K562 (cell line): ENCODE measurements at regions not wholly inside any gene's neighbourhood (a gene's known extent, or its start where the extent isn't known, plus 50 kb on each side); places are given as distances from the start of the nearest gene placed in this dataset.

Experiments used
- CHCHD3 ChIP-seq: fragments of 250-450 bp; sonication (Bioruptor Pico); IDR thresholded peaks from 2 replicates; pipeline ENCODE4 v2.1.2; 2022; ENCODE audit warnings: mild to moderate bottlenecking
- E2F4 ChIP-seq: sonication (generic); formaldehyde crosslinking; IDR thresholded peaks from 2 replicates; pipeline ENCODE4 v1.8.0; 2022; ENCODE audit warnings: mild to moderate bottlenecking, low read depth, missing genetic modification reagents
- ETV1 ChIP-seq: fragments of 450-650 bp; conservative IDR thresholded peaks from 2 replicates; pipeline ENCODE4 v1.6.1; 2016; ENCODE audit warnings: missing genetic modification characterization, control low read depth, low read depth, missing compliant biosample characterization
- MTA3 ChIP-seq: fragments of 450-650 bp; formaldehyde crosslinking; IDR thresholded peaks from 2 replicates; pipeline ENCODE4 v1.6.1; 2017; ENCODE audit warnings: mild to moderate bottlenecking, borderline replicate concordance
- MYBL2 ChIP-seq, 2 experiments: fragments of 450-650 bp in 1 of 2; sonication (generic) in 1 of 2; formaldehyde crosslinking in 1 of 2; IDR thresholded peaks; 2 replicates each; pipeline versions ENCODE4 v1.6.1 to v1.8.1; 2017 to 2022; ENCODE audit warnings: borderline replicate concordance in 1 of 2, inconsistent platforms in 1 of 2, low read depth in 1 of 2, mild to moderate bottlenecking in 1 of 2, missing genetic modification reagents in 1 of 2, moderate library complexity in 1 of 2
- PRPF4 ChIP-seq: fragments of 200-400 bp; formaldehyde crosslinking; IDR thresholded peaks from one replicate; pipeline ENCODE4 v1.6.1; 2017; ENCODE audit warnings: low read length, low read depth, mild to moderate bottlenecking; ENCODE audit not compliant: insufficient read depth, poor library complexity, severe bottlenecking
- RAD21 ChIP-seq, 2 experiments: fragments of 250-450 bp in 1 of 2; fragments of 450-650 bp in 1 of 2; sonication (Bioruptor Pico) in 1 of 2; formaldehyde crosslinking in 1 of 2; IDR thresholded peaks in 1 of 2; conservative IDR thresholded peaks in 1 of 2; 2 replicates each; pipeline versions ENCODE4 v1.4.0 to v1.8.0; 2020 to 2022; ENCODE audit warnings: mild to moderate bottlenecking in 2 of 2, moderate library complexity in 1 of 2
- RBM17 ChIP-seq: fragments of 200-400 bp; formaldehyde crosslinking; IDR thresholded peaks from 2 replicates; pipeline ENCODE4 v1.6.1; 2017; ENCODE audit warnings: low read depth, mild to moderate bottlenecking, low read length, borderline replicate concordance
- TAL1 ChIP-seq: fragments of 450-650 bp; IDR thresholded peaks from 2 replicates; pipeline ENCODE4 v1.6.1; 2016; ENCODE audit warnings: mild to moderate bottlenecking
- TCF7L2 ChIP-seq: fragments of 150-350 bp; IDR thresholded peaks from 2 replicates; pipeline ENCODE4 v1.6.1; 2016; ENCODE audit warnings: low read depth, mild to moderate bottlenecking, low read length, moderate library complexity
- ZKSCAN8 ChIP-seq: fragments of 200-800 bp; sonication (Bioruptor generic); IDR thresholded peaks from 2 replicates; pipeline ENCODE4 v1.6.1; 2016; ENCODE audit warnings: missing genetic modification characterization, missing compliant biosample characterization
- ZNF551 ChIP-seq: fragments of 250-450 bp; sonication (Bioruptor Pico); IDR thresholded peaks from 2 replicates; pipeline ENCODE4 v1.5.0; 2021; ENCODE audit warnings: mild to moderate bottlenecking, moderate library complexity
- ZNF639 ChIP-seq, 2 experiments: fragments of 200-800 bp in 1 of 2; sonication (Bioruptor generic) in 1 of 2; sonication (generic) in 1 of 2; formaldehyde crosslinking in 1 of 2; IDR thresholded peaks in 1 of 2; conservative IDR thresholded peaks in 1 of 2; 2 replicates each; pipeline versions ENCODE4 v1.5.0 to v1.6.1; 2016 to 2020; ENCODE audit warnings: missing compliant biosample characterization in 1 of 2, missing genetic modification characterization in 1 of 2, missing genetic modification reagents in 1 of 2
- TF ChIP-seq, protein P1 (sequence below): fragments of 450-650 bp; formaldehyde crosslinking; conservative IDR thresholded peaks from 2 replicates; pipeline ENCODE4 v1.4.0; 2022; ENCODE audit warnings: mild to moderate bottlenecking, missing genetic modification characterization
- TF ChIP-seq, protein P2 (sequence below): fragments of 250-450 bp; sonication (Bioruptor Pico); IDR thresholded peaks from 2 replicates; pipeline ENCODE4 v1.4.0; 2020; ENCODE audit warnings: mild to moderate bottlenecking, moderate library complexity, borderline replicate concordance
- TF ChIP-seq, protein P3 (sequence below): fragments of 450-650 bp; IDR thresholded peaks from 2 replicates; pipeline ENCODE4 v1.6.1; 2017; ENCODE audit warnings: antibody characterized with exemption

DNA sequence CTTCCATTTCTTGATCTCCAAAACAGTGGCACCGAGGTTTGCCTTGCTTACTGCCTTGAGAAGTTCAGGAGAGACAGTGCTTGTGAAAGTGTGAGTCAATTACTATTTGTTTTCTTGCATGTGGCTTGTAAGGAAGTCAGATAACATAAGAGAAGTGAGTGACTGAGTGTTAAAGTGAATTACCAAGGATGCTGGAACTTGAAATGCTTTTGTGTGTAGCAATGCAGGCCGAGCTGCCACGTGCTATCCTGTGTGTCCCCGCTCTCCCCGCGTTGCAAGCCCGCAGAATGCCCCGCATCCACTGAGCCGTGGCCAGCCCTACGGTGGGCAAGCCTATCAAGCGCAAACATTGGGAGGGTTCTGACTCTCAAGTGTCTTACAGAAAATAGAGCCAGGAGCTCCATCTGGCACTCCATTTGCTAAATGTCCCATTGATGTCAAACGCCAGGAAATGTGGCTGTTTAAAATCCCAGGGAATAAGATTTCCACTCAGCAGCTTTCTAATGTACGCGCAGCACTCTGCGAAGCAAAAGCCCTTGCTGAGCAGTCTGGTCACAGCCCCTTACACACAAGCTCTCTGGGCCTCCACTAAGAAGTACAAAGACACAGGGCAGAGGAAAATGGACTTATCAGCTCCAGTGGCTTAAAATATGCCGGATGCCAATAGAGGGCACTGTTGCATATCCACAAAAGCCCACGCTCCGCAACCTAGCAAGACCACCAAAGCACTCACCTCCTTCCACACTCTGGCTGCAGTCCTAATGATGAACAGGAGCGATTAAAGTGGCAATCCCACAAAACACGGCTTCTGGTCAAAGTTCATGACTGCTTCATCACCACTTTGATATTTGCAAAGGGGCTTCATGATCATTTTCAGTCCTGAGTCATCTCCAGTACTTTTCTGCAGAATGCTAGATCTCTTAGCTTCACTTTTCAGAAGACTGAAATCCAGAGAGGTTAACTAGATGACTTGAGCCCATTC is 158.0 kb upstream of the ITGB1 start (continued):
- TF ChIP-seq MYBL2 (IDR thresholded peaks at IDR 0.05; ENCODE audit: low read depth) (no peak), MYBL2 (CRISPR knock-in tag; IDR thresholded peaks at IDR 0.05; ENCODE audit: borderline replicate concordance) (no peak), ZNF639 (CRISPR knock-in tag; conservative IDR thresholded peaks at IDR 0.05 in 1 of 2, IDR thresholded peaks at IDR 0.05 in 1 of 2) (no peak), ZKSCAN8 (CRISPR knock-in tag) (no peak), MTA3 (no peak), PRPF4 (no peak), ETV1 (tag) (0 out of 2 replicates have a peak, but pooled peaks have one; percentile 16), RBM17 (no peak), TCF7L2 (no peak), TAL1 (no peak), ZNF551 (CRISPR knock-in tag) (no peak), RAD21 (CRISPR knock-in tag; conservative IDR thresholded peaks at IDR 0.05 in 1 of 2, IDR thresholded peaks at IDR 0.05 in 1 of 2) (peak in 1 of 2 experiments; percentile 49; a peak in 2 of 4 replicates), CHCHD3 (CRISPR knock-in tag) (no peak), E2F4 (CRISPR knock-in tag) (no peak)
- TF ChIP-seq, protein P1, sequence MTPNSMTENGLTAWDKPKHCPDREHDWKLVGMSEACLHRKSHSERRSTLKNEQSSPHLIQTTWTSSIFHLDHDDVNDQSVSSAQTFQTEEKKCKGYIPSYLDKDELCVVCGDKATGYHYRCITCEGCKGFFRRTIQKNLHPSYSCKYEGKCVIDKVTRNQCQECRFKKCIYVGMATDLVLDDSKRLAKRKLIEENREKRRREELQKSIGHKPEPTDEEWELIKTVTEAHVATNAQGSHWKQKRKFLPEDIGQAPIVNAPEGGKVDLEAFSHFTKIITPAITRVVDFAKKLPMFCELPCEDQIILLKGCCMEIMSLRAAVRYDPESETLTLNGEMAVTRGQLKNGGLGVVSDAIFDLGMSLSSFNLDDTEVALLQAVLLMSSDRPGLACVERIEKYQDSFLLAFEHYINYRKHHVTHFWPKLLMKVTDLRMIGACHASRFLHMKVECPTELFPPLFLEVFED (CRISPR knock-in tag), result no peak
- TF ChIP-seq, protein P2, sequence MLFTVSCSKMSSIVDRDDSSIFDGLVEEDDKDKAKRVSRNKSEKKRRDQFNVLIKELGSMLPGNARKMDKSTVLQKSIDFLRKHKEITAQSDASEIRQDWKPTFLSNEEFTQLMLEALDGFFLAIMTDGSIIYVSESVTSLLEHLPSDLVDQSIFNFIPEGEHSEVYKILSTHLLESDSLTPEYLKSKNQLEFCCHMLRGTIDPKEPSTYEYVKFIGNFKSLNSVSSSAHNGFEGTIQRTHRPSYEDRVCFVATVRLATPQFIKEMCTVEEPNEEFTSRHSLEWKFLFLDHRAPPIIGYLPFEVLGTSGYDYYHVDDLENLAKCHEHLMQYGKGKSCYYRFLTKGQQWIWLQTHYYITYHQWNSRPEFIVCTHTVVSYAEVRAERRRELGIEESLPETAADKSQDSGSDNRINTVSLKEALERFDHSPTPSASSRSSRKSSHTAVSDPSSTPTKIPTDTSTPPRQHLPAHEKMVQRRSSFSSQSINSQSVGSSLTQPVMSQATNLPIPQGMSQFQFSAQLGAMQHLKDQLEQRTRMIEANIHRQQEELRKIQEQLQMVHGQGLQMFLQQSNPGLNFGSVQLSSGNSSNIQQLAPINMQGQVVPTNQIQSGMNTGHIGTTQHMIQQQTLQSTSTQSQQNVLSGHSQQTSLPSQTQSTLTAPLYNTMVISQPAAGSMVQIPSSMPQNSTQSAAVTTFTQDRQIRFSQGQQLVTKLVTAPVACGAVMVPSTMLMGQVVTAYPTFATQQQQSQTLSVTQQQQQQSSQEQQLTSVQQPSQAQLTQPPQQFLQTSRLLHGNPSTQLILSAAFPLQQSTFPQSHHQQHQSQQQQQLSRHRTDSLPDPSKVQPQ (CRISPR knock-in tag), result no peak
- TF ChIP-seq, protein P3, sequence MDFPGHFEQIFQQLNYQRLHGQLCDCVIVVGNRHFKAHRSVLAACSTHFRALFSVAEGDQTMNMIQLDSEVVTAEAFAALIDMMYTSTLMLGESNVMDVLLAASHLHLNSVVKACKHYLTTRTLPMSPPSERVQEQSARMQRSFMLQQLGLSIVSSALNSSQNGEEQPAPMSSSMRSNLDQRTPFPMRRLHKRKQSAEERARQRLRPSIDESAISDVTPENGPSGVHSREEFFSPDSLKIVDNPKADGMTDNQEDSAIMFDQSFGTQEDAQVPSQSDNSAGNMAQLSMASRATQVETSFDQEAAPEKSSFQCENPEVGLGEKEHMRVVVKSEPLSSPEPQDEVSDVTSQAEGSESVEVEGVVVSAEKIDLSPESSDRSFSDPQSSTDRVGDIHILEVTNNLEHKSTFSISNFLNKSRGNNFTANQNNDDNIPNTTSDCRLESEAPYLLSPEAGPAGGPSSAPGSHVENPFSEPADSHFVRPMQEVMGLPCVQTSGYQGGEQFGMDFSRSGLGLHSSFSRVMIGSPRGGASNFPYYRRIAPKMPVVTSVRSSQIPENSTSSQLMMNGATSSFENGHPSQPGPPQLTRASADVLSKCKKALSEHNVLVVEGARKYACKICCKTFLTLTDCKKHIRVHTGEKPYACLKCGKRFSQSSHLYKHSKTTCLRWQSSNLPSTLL, result no peak
